OCI-LY1 (cell line): ENCODE measurements at regions not wholly inside any gene's neighbourhood (a gene's known extent, or its start where the extent isn't known, plus 50 kb on each side); places are given as distances from the start of the nearest gene placed in this dataset.

Source experiments
- H2AFZ ChIP-seq: fragments of 200-600 bp; sonication (generic), shearing (Covaris generic); 2 replicates; pipeline ENCODE4 v1.6.0; 2014; ENCODE audit warnings: antibody characterized with exemption, mild to moderate bottlenecking, low read length
- H3F3A ChIP-seq: fragments of 200-600 bp; sonication (generic), shearing (Covaris generic); 2 replicates; pipeline ENCODE4 v1.6.0; 2014; ENCODE audit warnings: mild to moderate bottlenecking, antibody characterized with exemption, low read length, moderate library complexity; ENCODE audit not compliant: insufficient read depth
- H3K27ac ChIP-seq: fragments of 200-600 bp; sonication (generic); 2 replicates; pipeline ENCODE4 v1.5.1; 2014; ENCODE audit warnings: low read length, mixed run types, mild to moderate bottlenecking, low read depth; ENCODE audit not compliant: poor library complexity, severe bottlenecking
- H3K27me3 ChIP-seq: fragments of 200-600 bp; sonication (generic); 2 replicates; pipeline ENCODE4 v1.6.0; 2014; ENCODE audit warnings: antibody characterized with exemption, mild to moderate bottlenecking, low read length, moderate library complexity; ENCODE audit not compliant: insufficient read depth
- H3K36me3 ChIP-seq: fragments of 200-600 bp; sonication (generic); 2 replicates; pipeline ENCODE4 v1.6.1; 2014; ENCODE audit warnings: mild to moderate bottlenecking, antibody characterized with exemption, low read length, moderate library complexity, mixed read lengths; ENCODE audit not compliant: insufficient read depth
- H3K4me1 ChIP-seq: fragments of 200-600 bp; sonication (generic); 2 replicates; pipeline ENCODE4 v1.5.1; 2014; ENCODE audit warnings: mild to moderate bottlenecking, low read length, moderate library complexity; ENCODE audit not compliant: insufficient read depth, severe bottlenecking
- H3K4me2 ChIP-seq: fragments of 200-600 bp; sonication (generic), shearing (Covaris generic); 2 replicates; pipeline ENCODE4 v1.6.1; 2014; ENCODE audit warnings: low read length
- H3K4me3 ChIP-seq: fragments of 200-600 bp; sonication (generic); 2 replicates; pipeline ENCODE4 v1.5.1; 2014; ENCODE audit warnings: low read length, low read depth, mild to moderate bottlenecking, mixed read lengths; ENCODE audit not compliant: poor library complexity, severe bottlenecking
- H3K79me2 ChIP-seq: fragments of 200-600 bp; shearing (Covaris generic); 2 replicates; pipeline ENCODE4 v1.6.1; 2016; ENCODE audit warnings: mixed run types, low read length, mixed read lengths; ENCODE audit not compliant: insufficient read depth
- H3K9ac ChIP-seq: fragments of 200-600 bp; sonication (generic), shearing (Covaris generic); 2 replicates; pipeline ENCODE4 v1.6.1; 2014; ENCODE audit warnings: mild to moderate bottlenecking, low read length, mixed read lengths
- H3K9me2 ChIP-seq: fragments of 200-600 bp; sonication (generic), shearing (Covaris generic); 2 replicates; pipeline ENCODE4 v1.6.1; 2014; ENCODE audit warnings: low read depth, mild to moderate bottlenecking, low read length, mixed read lengths
- H3K9me3 ChIP-seq: fragments of 200-600 bp; shearing (Covaris generic); 2 replicates; pipeline ENCODE4 v1.6.1; 2014; ENCODE audit warnings: low read length, mixed read lengths
- H4K20me1 ChIP-seq: fragments of 200-600 bp; sonication (generic), shearing (Covaris generic); 2 replicates; pipeline ENCODE4 v1.6.0; 2016; ENCODE audit warnings: mild to moderate bottlenecking, low read length; ENCODE audit not compliant: insufficient read depth
- EZH2 ChIP-seq: fragments of 200-600 bp; sonication (generic), shearing (Covaris generic); IDR thresholded peaks from 2 replicates; pipeline ENCODE4 v1.8.0; 2017; ENCODE audit warnings: borderline replicate concordance, mixed run types, mild to moderate bottlenecking, antibody characterized with exemption, low read length, moderate library complexity, mixed read lengths
- TF ChIP-seq, protein P1 (sequence below): fragments of 200-600 bp; sonication (generic), shearing (Covaris generic); IDR thresholded peaks from 2 replicates; pipeline ENCODE4 v1.5.1; 2017; ENCODE audit warnings: mild to moderate bottlenecking, antibody characterized with exemption, low read length, moderate library complexity, mixed read lengths

DNA sequence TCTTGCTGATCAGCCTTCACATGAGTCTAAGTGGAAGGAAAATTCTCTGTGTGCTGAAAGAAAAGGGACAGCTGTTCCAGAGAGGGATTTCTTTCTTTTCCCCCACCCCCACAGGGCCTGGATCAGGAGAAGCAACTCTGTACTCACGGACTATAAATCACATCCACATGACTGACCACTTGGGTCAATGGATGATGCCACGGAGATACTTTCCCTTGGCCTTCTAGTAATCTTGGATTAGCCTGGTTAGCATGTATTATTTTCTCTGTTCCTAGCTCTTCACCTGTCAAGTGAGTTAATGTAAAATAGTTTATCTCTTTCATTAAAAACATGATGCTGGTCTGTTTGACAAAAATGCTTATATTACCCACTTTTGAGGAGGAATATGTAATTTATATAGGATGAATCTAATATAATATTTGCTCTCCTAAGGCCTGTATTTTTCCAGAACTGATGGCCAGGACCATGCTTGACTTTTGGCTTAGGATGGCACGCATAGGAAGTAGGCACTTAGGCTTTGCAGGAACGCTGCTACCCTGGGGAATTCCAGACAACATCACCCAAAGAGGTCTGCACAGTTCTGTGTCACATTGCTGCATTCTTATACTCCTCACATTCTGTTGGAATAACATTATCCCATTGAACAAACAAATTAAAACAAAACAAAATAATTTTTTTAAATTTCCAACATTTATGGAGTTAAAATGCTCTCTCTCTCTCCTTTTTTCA, 892.1 kb downstream of the TLE1 start:
- Histone ChIP-seq H3K4me3 (no peak overlapping the region), H3K27ac (no peak overlapping the region), H3F3A (no peaks in the 10 kb centered on the region)

DNA sequence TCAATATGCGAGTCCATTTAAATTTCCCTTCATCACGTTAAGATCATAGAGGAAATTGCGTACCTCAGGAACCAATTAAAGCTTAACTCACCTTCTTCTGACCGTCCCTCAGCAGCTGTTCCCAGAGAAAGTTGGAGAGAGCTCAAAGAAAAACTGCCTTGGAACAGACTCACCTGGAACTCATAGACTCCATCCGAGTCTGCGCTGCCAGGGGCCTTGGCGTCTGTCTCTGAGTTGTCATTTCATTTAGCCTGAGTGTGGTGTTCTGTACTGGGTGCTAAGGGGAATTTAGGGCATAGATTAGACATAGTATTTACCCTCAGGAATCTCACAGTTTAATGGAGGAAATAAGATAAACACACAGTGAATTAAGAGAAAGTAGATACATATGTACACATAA, 892.7 kb downstream of the TLE1 start:
- H3F3A ChIP-seq, result no peaks in the 10 kb centered on the region
- H3K4me1 ChIP-seq, result no peaks in the 10 kb centered on the region
- H3K9me3 ChIP-seq, result no peaks in the 10 kb centered on the region
- H3K4me3 ChIP-seq, result no peak overlapping the region
- H3K27me3 ChIP-seq, result no peaks in the 10 kb centered on the region
- no peak overlapping the region for H3K9ac ChIP-seq
- H3K36me3 ChIP-seq, result no peaks in the 10 kb centered on the region
- no peaks in the 10 kb centered on the region for H4K20me1 ChIP-seq
- no peak overlapping the region for H2AFZ ChIP-seq
- no peak overlapping the region for H3K4me2 ChIP-seq
- no peaks in the 10 kb centered on the region for H3K9me2 ChIP-seq
- no peaks in the 10 kb centered on the region for H3K79me2 ChIP-seq
- TF ChIP-seq, protein P1, sequence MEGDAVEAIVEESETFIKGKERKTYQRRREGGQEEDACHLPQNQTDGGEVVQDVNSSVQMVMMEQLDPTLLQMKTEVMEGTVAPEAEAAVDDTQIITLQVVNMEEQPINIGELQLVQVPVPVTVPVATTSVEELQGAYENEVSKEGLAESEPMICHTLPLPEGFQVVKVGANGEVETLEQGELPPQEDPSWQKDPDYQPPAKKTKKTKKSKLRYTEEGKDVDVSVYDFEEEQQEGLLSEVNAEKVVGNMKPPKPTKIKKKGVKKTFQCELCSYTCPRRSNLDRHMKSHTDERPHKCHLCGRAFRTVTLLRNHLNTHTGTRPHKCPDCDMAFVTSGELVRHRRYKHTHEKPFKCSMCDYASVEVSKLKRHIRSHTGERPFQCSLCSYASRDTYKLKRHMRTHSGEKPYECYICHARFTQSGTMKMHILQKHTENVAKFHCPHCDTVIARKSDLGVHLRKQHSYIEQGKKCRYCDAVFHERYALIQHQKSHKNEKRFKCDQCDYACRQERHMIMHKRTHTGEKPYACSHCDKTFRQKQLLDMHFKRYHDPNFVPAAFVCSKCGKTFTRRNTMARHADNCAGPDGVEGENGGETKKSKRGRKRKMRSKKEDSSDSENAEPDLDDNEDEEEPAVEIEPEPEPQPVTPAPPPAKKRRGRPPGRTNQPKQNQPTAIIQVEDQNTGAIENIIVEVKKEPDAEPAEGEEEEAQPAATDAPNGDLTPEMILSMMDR, result no peak
- TF ChIP-seq EZH2, result no peak
- no peak overlapping the region for H3K27ac ChIP-seq

More for the DNA sequence above, 892.1 kb downstream of the TLE1 start:
- Histone ChIP-seq H3K4me1 (no peaks in the 10 kb centered on the region), H3K36me3 (no peaks in the 10 kb centered on the region), H3K79me2 (no peaks in the 10 kb centered on the region), H3K9me2 (no peaks in the 10 kb centered on the region), H3K4me2 (no peak overlapping the region), H3K27me3 (no peaks in the 10 kb centered on the region), H4K20me1 (no peaks in the 10 kb centered on the region), H2AFZ (no peak overlapping the region), H3K9me3 (no peaks in the 10 kb centered on the region), H3K9ac (no peak overlapping the region)
- TF ChIP-seq EZH2, result no peak
- TF ChIP-seq, protein P1, result no peak

DNA sequence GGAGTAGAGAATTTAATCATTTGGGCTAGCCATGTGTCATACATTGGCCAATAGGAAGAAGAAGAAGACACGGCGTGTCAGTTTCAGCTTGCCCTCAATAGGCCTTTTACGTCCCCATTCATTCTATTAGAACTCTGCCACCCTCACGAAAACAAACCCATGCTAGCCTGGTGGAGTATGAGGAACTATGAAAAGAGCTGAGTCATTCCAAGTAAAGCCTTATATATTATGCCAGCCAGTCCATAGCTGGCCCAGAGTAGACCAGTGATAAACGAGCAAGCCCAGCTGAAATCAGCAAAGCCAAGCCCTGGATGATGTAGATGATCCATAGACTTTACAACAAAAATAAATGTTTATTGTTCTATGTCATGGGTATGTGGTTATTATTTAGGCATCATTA, 895.1 kb downstream of the TLE1 start:
- Histone ChIP-seq H3K4me2 (no peak overlapping the region), H3K27ac (no peak overlapping the region), H3K9me3 (no peaks in the 10 kb centered on the region)

More for the DNA sequence above, 895.1 kb downstream of the TLE1 start:
- no peaks in the 10 kb centered on the region for H4K20me1 ChIP-seq
- H3K4me1 ChIP-seq, result no peaks in the 10 kb centered on the region
- no peaks in the 10 kb centered on the region for H3K36me3 ChIP-seq
- H3K79me2 ChIP-seq, result no peaks in the 10 kb centered on the region
- H3K9ac ChIP-seq, result no peak overlapping the region
- H3F3A ChIP-seq, result no peaks in the 10 kb centered on the region
- H3K9me2 ChIP-seq, result no peaks in the 10 kb centered on the region
- no peak overlapping the region for H3K4me3 ChIP-seq
- no peaks in the 10 kb centered on the region for H3K27me3 ChIP-seq
- H2AFZ ChIP-seq, result no peak overlapping the region
- no peak for TF ChIP-seq EZH2
- TF ChIP-seq, protein P1, result no peak
